ENCODE measurements at regions not wholly inside any gene's neighbourhood (a gene's known extent, or its start where the extent isn't known, plus 50 kb on each side); places are given as distances from the start of the nearest gene placed in this dataset.

DNA sequence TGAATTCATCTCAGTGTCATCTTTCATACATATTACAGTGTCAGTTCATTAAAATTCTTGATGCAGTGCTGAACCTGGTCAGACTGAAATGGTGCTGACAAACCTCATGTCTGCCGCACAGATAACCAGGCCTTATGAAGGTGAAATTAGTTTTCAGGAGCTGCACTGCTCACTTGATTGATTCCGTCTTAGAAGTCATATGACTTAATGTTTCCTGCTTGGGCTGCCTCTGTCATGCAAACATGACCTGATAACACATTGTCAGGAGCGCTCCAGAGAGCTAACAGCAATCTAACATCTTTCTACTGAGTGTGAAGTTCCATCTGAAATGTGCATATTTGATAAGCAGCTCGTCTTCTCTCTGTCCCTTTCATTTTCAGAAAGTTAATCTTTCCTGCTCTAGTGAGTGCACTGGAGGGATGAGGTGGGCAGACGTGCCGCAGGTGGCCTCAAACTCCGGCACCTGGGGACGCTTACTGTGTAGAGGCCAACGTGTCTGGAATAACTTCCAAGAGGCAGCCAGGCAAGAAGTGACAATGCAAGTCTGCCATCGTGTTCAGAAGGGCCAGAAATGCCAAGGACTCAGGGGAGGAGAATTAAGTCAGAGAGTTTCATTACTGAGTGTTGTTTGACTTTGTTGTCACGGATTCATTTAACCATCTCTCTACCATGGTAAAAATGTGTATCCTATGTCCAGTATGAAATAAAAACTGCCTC, 592.1 kb downstream of the TLE1 start (continued):
- TF ChIP-seq RBBP5 (IDR thresholded peaks at IDR 0.05; ENCODE audit: borderline replicate concordance, low read depth, low read length) (no peak), YY1 (IDR thresholded peaks at IDR 0.05; ENCODE audit: low read depth, low read length) (no peak), RFX5 (IDR thresholded peaks at IDR 0.05; ENCODE audit: borderline replicate concordance, low read depth, low read length) (no peak), CEBPB (IDR thresholded peaks at IDR 0.05; ENCODE audit: low read depth, low read length) (no peak), JUN (IDR thresholded peaks at IDR 0.05; ENCODE audit: low read depth, low read length) (no peak), ZNF274 (IDR thresholded peaks at IDR 0.05; ENCODE audit: borderline replicate concordance, extremely low read depth, low read length) (no peak), CREB1 (IDR thresholded peaks at IDR 0.05) (no peak), BRCA1 (IDR thresholded peaks at IDR 0.05; ENCODE audit: low read depth, low read length) (no peak), GTF2F1 (IDR thresholded peaks at IDR 0.05; ENCODE audit: borderline replicate concordance, low read depth, low read length) (no peak), CHD1 (IDR thresholded peaks at IDR 0.05; ENCODE audit: low read depth, low read length) (no peak), TBP (IDR thresholded peaks at IDR 0.05; ENCODE audit: low read depth, low read length) (no peak)
- TF ChIP-seq, protein P1, sequence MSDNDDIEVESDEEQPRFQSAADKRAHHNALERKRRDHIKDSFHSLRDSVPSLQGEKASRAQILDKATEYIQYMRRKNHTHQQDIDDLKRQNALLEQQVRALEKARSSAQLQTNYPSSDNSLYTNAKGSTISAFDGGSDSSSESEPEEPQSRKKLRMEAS (IDR thresholded peaks at IDR 0.05), result no peak
